ENCODE measurements at regions not wholly inside any gene's neighbourhood (a gene's known extent, or its start where the extent isn't known, plus 50 kb on each side); places are given as distances from the start of the nearest gene placed in this dataset.

DNA sequence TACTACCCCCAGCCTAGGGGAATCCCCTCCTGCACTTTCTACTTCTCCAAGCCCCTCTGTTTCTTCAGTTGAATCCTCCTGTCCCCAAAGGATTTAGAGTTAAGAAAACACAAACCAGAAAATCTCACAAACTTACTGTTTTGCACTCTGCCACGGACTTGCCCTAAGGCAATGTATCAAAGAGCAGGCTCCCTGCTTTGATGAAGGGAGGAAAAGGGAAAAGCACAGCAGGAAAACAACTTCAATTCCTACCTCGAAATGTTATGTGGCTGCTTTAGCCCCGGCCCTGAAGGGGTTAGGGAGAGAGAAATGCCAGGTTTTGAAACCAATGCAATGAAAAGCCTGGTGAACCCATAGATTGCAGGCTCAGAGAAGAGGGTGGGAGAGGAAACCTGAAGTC is 254.7 kb downstream of the MAN2A1 start:
- no peak for DNase-seq
- no peak for TF ChIP-seq CTCF (IDR thresholded peaks at IDR 0.05)
- no peak for TF ChIP-seq POLR2A (IDR thresholded peaks at IDR 0.05)
- no peaks in the 10 kb centered on the region for H3K36me3 ChIP-seq (replicated peaks in 1 of 2)
- no peak overlapping the region for H3K27ac ChIP-seq
- H3K4me1 ChIP-seq (replicated peaks in 1 of 2) = no peaks in the 10 kb centered on the region
- H3K27me3 ChIP-seq = no peaks in the 10 kb centered on the region
- 58 to 78% (median 62%) methylated on average over 3 of the region's 3 CpGs for WGBS, 4 donors
- H3K4me3 ChIP-seq = no peak overlapping the region
- H3K9me3 ChIP-seq (replicated peaks in 1 of 3) = no peaks in the 10 kb centered on the region
- intact Hi-C loops (cut with DNase I) = no loop called here

- TF ChIP-seq CTCF (IDR thresholded peaks at IDR 0.05) = no peak
- TF ChIP-seq POLR2A (IDR thresholded peaks at IDR 0.05) = no peak
Observed at GRCh38 chr5:109945097-109945678, 255.5 kb downstream of the MAN2A1 start.

DNA sequence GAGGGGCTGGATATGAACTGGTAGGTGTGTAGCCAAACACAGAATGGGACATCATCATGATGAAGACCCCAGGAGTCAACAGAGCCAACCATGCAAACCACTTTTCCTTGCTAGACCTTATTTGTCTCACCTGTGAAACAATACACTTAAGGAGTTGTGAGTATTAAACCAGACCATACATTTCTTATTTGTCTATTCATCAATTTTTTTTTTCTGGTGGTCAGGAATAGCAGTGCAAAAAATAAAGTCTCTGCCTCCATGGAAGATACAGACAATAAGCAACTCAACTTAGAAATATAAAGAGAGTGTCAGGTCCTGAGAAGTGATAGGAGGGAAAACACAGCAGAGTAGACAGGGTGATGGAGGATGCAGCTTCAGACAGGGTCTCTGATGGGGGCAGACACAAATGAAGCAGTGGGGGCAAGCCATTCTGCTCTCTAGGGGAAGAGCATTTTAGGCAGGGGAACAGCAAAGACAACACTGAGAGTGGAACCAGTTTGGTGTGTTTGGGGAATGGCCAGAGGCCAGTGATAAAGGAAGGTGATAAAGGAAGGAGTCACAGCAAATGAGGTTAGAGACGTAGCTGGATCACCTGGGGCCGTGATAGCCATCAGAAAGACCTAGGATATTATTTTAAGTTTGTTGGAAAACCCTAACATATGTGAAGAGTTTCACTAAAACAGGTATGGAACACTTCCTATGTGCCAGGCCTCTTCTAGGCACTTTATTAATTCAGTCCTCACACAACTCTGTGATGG is 256.2 kb downstream of the MAN2A1 start:
- H3K36me3 ChIP-seq (replicated peaks in 1 of 2) = no peaks in the 10 kb centered on the region
- H3K27me3 ChIP-seq = no peaks in the 10 kb centered on the region
- no peak overlapping the region for H3K4me3 ChIP-seq
- no peaks in the 10 kb centered on the region for H3K4me1 ChIP-seq (replicated peaks in 1 of 2)
- H3K9me3 ChIP-seq (replicated peaks in 1 of 3) = no peaks in the 10 kb centered on the region
- 59 to 89% (median 82%) methylated on average over 2 of the region's 2 CpGs for WGBS, 4 donors
- DNase-seq = no peak
- H3K27ac ChIP-seq = no peak overlapping the region
- no peak for TF ChIP-seq CTCF (IDR thresholded peaks at IDR 0.05)
- TF ChIP-seq POLR2A (IDR thresholded peaks at IDR 0.05) = no peak
- intact Hi-C loops (cut with DNase I) = no loop called here

More at GRCh38 chr5:109945097-109945678, 255.5 kb downstream of the MAN2A1 start:
- DNase-seq = no peak
- intact Hi-C loops (cut with DNase I) = no loop called here
- Histone ChIP-seq H3K9me3 (replicated peaks in 1 of 3) (no peaks in the 10 kb centered on the region), H3K36me3 (replicated peaks in 1 of 2) (no peaks in the 10 kb centered on the region), H3K27me3 (no peaks in the 10 kb centered on the region), H3K4me3 (no peak overlapping the region), H3K27ac (no peak overlapping the region), H3K4me1 (replicated peaks in 1 of 2) (no peaks in the 10 kb centered on the region)
- 76 to 90% (median 84%) methylated on average over 6 of the region's 6 CpGs for WGBS, 4 donors

GRCh38 chr5:109946610-109947009 is 256.9 kb downstream of the MAN2A1 start:
- intact Hi-C loops (cut with DNase I) = no loop called here
- 58 to 76% (median 66%) methylated on average over 4 of the region's 4 CpGs for WGBS, 4 donors
- no peak overlapping the region for H3K4me3 ChIP-seq
- H3K9me3 ChIP-seq (replicated peaks in 1 of 3) = no peaks in the 10 kb centered on the region
- no peaks in the 10 kb centered on the region for H3K4me1 ChIP-seq (replicated peaks in 1 of 2)
- H3K27ac ChIP-seq = no peak overlapping the region
- no peaks in the 10 kb centered on the region for H3K36me3 ChIP-seq (replicated peaks in 1 of 2)
- DNase-seq = no peak
- TF ChIP-seq POLR2A (IDR thresholded peaks at IDR 0.05) (no peak), CTCF (IDR thresholded peaks at IDR 0.05) (no peak)
- H3K27me3 ChIP-seq = no peaks in the 10 kb centered on the region

Data from adrenal gland (tissue), 9 donors.